PC-3 (cell line): ENCODE measurements at regions not wholly inside any gene's neighbourhood (a gene's known extent, or its start where the extent isn't known, plus 50 kb on each side); places are given as distances from the start of the nearest gene placed in this dataset.

ENCODE experiments used
- CTCF ChIP-seq: fragments of 300-600 bp; sonication (generic); conservative IDR thresholded peaks from 2 replicates; pipeline ENCODE4 v1.5.1; 2017; ENCODE audit warnings: antibody characterized with exemption, low read depth, mild to moderate bottlenecking, low read length
- EZH2phosphoT487 ChIP-seq: fragments of 300-600 bp; sonication (generic); IDR thresholded peaks from 2 replicates; pipeline ENCODE4 v1.6.1; 2018; ENCODE audit warnings: mild to moderate bottlenecking, antibody characterized with exemption, low read length, borderline replicate concordance

- TF ChIP-seq CTCF (no peak), EZH2phosphoT487 (no peak)
Observed at GRCh38 chr17:31702041-31702440, 157.0 kb downstream of the COPRS start.
